Stimulated activated CD4-positive, alpha-beta T cell treated with anti-CD3 and anti-CD28 coated beads, Interleukin-2, amount 100 ng/mL, for 24 hours (primary cell): ENCODE measurements at regions not wholly inside any gene's neighbourhood (a gene's known extent, or its start where the extent isn't known, plus 50 kb on each side); places are given as distances from the start of the nearest gene placed in this dataset.
"Not testable (repeated sequence)": the region's sequence is repeated elsewhere in the genome, so short reads cannot be mapped to it uniquely, and the experiment has no call there.

Source experiments
- DNase-seq, 2 donors: peaks; one replicate each; pipeline ENCODE4 v3.0.0-alpha.2; 2020

- DNase-seq: no peak
These were observed 1964.0 kb downstream of the PCDH7 start for GRCh38 chr4:32684160-32684559.

- DNase-seq: no peak
These were observed 1966.0 kb downstream of the PCDH7 start for GRCh38 chr4:32686123-32686522.

- DNase-seq: no peak
These were observed 1969.3 kb downstream of the PCDH7 start for GRCh38 chr4:32689518-32689917.

- DNase-seq: no peak
These were observed 1977.2 kb downstream of the PCDH7 start for GRCh38 chr4:32697281-32697814.

GRCh38 chr4:32700838-32701237, 1980.7 kb downstream of the PCDH7 start:
- DNase-seq: no peak

- DNase-seq: no peak
These were observed 1986.7 kb downstream of the PCDH7 start for GRCh38 chr4:32706893-32707292.

GRCh38 chr4:32716090-32716620, 1996.0 kb downstream of the PCDH7 start:
- DNase-seq: not testable (repeated sequence)

- DNase-seq: no peak
These were observed 2015.9 kb downstream of the PCDH7 start for GRCh38 chr4:32735856-32736590.

GRCh38 chr4:32744211-32744610, 2024.0 kb downstream of the PCDH7 start:
- no peak for DNase-seq

- DNase-seq: no peak
These were observed 2025.2 kb downstream of the PCDH7 start for GRCh38 chr4:32745351-32745750.

- no peak for DNase-seq
These were observed 2027.9 kb downstream of the PCDH7 start for GRCh38 chr4:32748061-32748460.

- no peak for DNase-seq
These were observed 2028.3 kb downstream of the PCDH7 start for GRCh38 chr4:32748498-32748897.

- no peak for DNase-seq
These were observed 2032.8 kb downstream of the PCDH7 start for GRCh38 chr4:32752962-32753361.

GRCh38 chr4:32768664-32769389, 2048.7 kb downstream of the PCDH7 start:
- DNase-seq: no peak

- no peak for DNase-seq
These were observed 2051.3 kb downstream of the PCDH7 start for GRCh38 chr4:32771491-32771890.

GRCh38 chr4:32775049-32775448, 2054.9 kb downstream of the PCDH7 start:
- DNase-seq: no peak

GRCh38 chr4:32776435-32777203, 2056.4 kb downstream of the PCDH7 start:
- no peak for DNase-seq

- DNase-seq: no peak
These were observed 2057.9 kb downstream of the PCDH7 start for GRCh38 chr4:32778025-32778424.

GRCh38 chr4:32778938-32779337, 2058.8 kb downstream of the PCDH7 start:
- no peak for DNase-seq

GRCh38 chr4:32789026-32789608, 2068.9 kb downstream of the PCDH7 start:
- DNase-seq: no peak

- DNase-seq: no peak
These were observed 2070.6 kb downstream of the PCDH7 start for GRCh38 chr4:32790803-32791202.

- no peak for DNase-seq
These were observed 2078.4 kb downstream of the PCDH7 start for GRCh38 chr4:32798471-32799159.
